ENCODE measurements at regions not wholly inside any gene's neighbourhood (a gene's known extent, or its start where the extent isn't known, plus 50 kb on each side); places are given as distances from the start of the nearest gene placed in this dataset.

- H3K4me3 ChIP-seq, result no peak overlapping the region
- no peaks in the 10 kb centered on the region for H3K36me3 ChIP-seq
- no peak for TF ChIP-seq Cebpa-rat (IDR thresholded peaks at IDR 0.05)
- H3K27me3 ChIP-seq, result no peaks in the 10 kb centered on the region
- H3K4me1 ChIP-seq, result no peaks in the 10 kb centered on the region
- H4K20me1 ChIP-seq, result no peaks in the 10 kb centered on the region
- H3K9me3 ChIP-seq (replicated peaks in 1 of 11), result peaks cover 0 to 10% (median 3%) of the 10 kb centered on the region in 11 experiments; a peak in 4 of 22 replicates
- H3K9ac ChIP-seq, result no peak overlapping the region
- no peak overlapping the region for H3K27ac ChIP-seq
- no peak overlapping the region for H3K4me2 ChIP-seq
Measured at GRCh38 chr5:6059137-6059800, 319.1 kb downstream of the MED10 start.

GRCh38 chr5:6058055-6058715 is 320.2 kb downstream of the MED10 start:
- H3K27me3 ChIP-seq, result no peaks in the 10 kb centered on the region
- no peak for TF ChIP-seq Cebpa-rat (IDR thresholded peaks at IDR 0.05)
- no peak overlapping the region for H3K9ac ChIP-seq
- H3K9me3 ChIP-seq (replicated peaks in 1 of 11), result peaks cover 0 to 10% (median 5%) of the 10 kb centered on the region in 11 experiments; a peak in 9 of 22 replicates
- no peaks in the 10 kb centered on the region for H3K36me3 ChIP-seq
- no peak overlapping the region for H3K4me3 ChIP-seq
- no peak overlapping the region for H3K27ac ChIP-seq
- H4K20me1 ChIP-seq, result no peaks in the 10 kb centered on the region
- no peaks in the 10 kb centered on the region for H3K4me1 ChIP-seq
- no peak overlapping the region for H3K4me2 ChIP-seq

- Histone ChIP-seq H3K27ac (no peak overlapping the region), H3K4me1 (no peaks in the 10 kb centered on the region), H3K4me3 (no peak overlapping the region), H3K9me3 (replicated peaks in 1 of 11) (peaks cover 0 to 13% (median 7%) of the 10 kb centered on the region in 11 experiments; a peak in 9 of 22 replicates), H4K20me1 (no peaks in the 10 kb centered on the region), H3K27me3 (no peaks in the 10 kb centered on the region), H3K9ac (no peak overlapping the region), H3K36me3 (no peaks in the 10 kb centered on the region), H3K4me2 (no peak overlapping the region)
- no peak for TF ChIP-seq Cebpa-rat (IDR thresholded peaks at IDR 0.05)
Measured at GRCh38 chr5:6056280-6056679, 322.1 kb downstream of the MED10 start.

GRCh38 chr5:6049662-6050061 is 328.7 kb downstream of the MED10 start:
- TF ChIP-seq Cebpa-rat (IDR thresholded peaks at IDR 0.05), result no peak
- Histone ChIP-seq H3K4me1 (peaks cover 0 to 6% (median 0%) of the 10 kb centered on the region in 10 experiments; a peak in 1 of 20 replicates), H3K4me3 (no peak overlapping the region), H3K4me2 (no peak overlapping the region), H3K9ac (no peak overlapping the region), H3K36me3 (no peaks in the 10 kb centered on the region), H3K9me3 (replicated peaks in 1 of 11) (peaks cover 0 to 13% (median 0%) of the 10 kb centered on the region in 11 experiments; a peak in 6 of 22 replicates), H3K27ac (no peak overlapping the region), H4K20me1 (no peaks in the 10 kb centered on the region), H3K27me3 (no peaks in the 10 kb centered on the region)

GRCh38 chr5:6048746-6049145 is 329.6 kb downstream of the MED10 start:
- no peak overlapping the region for H3K4me3 ChIP-seq
- H3K9ac ChIP-seq, result no peak overlapping the region
- H3K27ac ChIP-seq, result no peak overlapping the region
- no peak overlapping the region; a peak in 1 of 22 replicates for H3K4me2 ChIP-seq
- no peaks in the 10 kb centered on the region for H3K36me3 ChIP-seq
- H3K4me1 ChIP-seq, result peaks cover 0 to 6% (median 0%) of the 10 kb centered on the region in 10 experiments; a peak in 1 of 20 replicates
- no peaks in the 10 kb centered on the region for H4K20me1 ChIP-seq
- H3K9me3 ChIP-seq (replicated peaks in 1 of 11), result peaks cover 0 to 9% (median 0%) of the 10 kb centered on the region in 11 experiments; a peak in 6 of 22 replicates
- no peaks in the 10 kb centered on the region for H3K27me3 ChIP-seq
- TF ChIP-seq Cebpa-rat (IDR thresholded peaks at IDR 0.05), result no peak

GRCh38 chr5:6046296-6046967 is 331.9 kb downstream of the MED10 start:
- Histone ChIP-seq H4K20me1 (no peaks in the 10 kb centered on the region; a peak in 1 of 22 replicates), H3K9ac (no peak overlapping the region), H3K9me3 (replicated peaks in 1 of 11) (no peaks in the 10 kb centered on the region), H3K36me3 (no peaks in the 10 kb centered on the region), H3K4me2 (no peak overlapping the region), H3K4me3 (no peak overlapping the region), H3K4me1 (peaks cover 0 to 6% (median 0%) of the 10 kb centered on the region in 10 experiments; a peak in 1 of 20 replicates), H3K27me3 (no peaks in the 10 kb centered on the region), H3K27ac (no peak overlapping the region)
- no peak for TF ChIP-seq Cebpa-rat (IDR thresholded peaks at IDR 0.05)

- Histone ChIP-seq H4K20me1 (no peaks in the 10 kb centered on the region; a peak in 1 of 22 replicates), H3K4me1 (peaks cover 0 to under 1% (median 0%) of the 10 kb centered on the region in 10 experiments; a peak in 1 of 20 replicates), H3K4me2 (no peak overlapping the region), H3K9ac (no peak overlapping the region), H3K4me3 (no peak overlapping the region), H3K9me3 (replicated peaks in 1 of 11) (no peaks in the 10 kb centered on the region), H3K27ac (no peak overlapping the region), H3K36me3 (no peaks in the 10 kb centered on the region), H3K27me3 (no peaks in the 10 kb centered on the region)
- no peak for TF ChIP-seq Cebpa-rat (IDR thresholded peaks at IDR 0.05)
Measured at GRCh38 chr5:6043491-6044310, 334.6 kb downstream of the MED10 start.

GRCh38 chr5:6041977-6042550 is 336.3 kb downstream of the MED10 start:
- no peaks in the 10 kb centered on the region for H3K9me3 ChIP-seq (replicated peaks in 1 of 11)
- H3K27ac ChIP-seq, result no peak overlapping the region
- H3K9ac ChIP-seq, result no peak overlapping the region
- no peak overlapping the region for H3K4me2 ChIP-seq
- no peaks in the 10 kb centered on the region for H3K36me3 ChIP-seq
- TF ChIP-seq Cebpa-rat (IDR thresholded peaks at IDR 0.05), result no peak
- no peaks in the 10 kb centered on the region for H3K4me1 ChIP-seq
- H4K20me1 ChIP-seq, result no peaks in the 10 kb centered on the region; a peak in 1 of 22 replicates
- no peak overlapping the region for H3K4me3 ChIP-seq
- H3K27me3 ChIP-seq, result no peaks in the 10 kb centered on the region

All from BLaER1 treated with 17β-estradiol and CSF1 and Interleukin-3, amounts not matched to agents 10 nM and 100 nM (cell line).